Brain microvascular endothelial cell (primary cell): ENCODE measurements at regions not wholly inside any gene's neighbourhood (a gene's known extent, or its start where the extent isn't known, plus 50 kb on each side); places are given as distances from the start of the nearest gene placed in this dataset.

Experiments used
- DNase-seq: peaks from one replicate; pipeline ENCODE4 v3.0.0-alpha.2; 2020
- H3K27ac ChIP-seq: fragments of 250-450 bp; sonication (Bioruptor Pico); 2 replicates; pipeline ENCODE4 v1.5.1; 2020; ENCODE audit warnings: mild to moderate bottlenecking, moderate library complexity
- H3K27me3 ChIP-seq: fragments of 250-450 bp; sonication (Bioruptor Pico); replicated peaks from 2 replicates; pipeline ENCODE4 v1.5.1; 2020; ENCODE audit warnings: mild to moderate bottlenecking
- H3K36me3 ChIP-seq: fragments of 250-450 bp; sonication (Bioruptor Pico); replicated peaks from 2 replicates; pipeline ENCODE4 v1.5.1; 2020; ENCODE audit warnings: mild to moderate bottlenecking
- H3K4me3 ChIP-seq: 2 replicates; pipeline ENCODE4 v1.5.1; 2011; ENCODE audit warnings: low read depth, mild to moderate bottlenecking, control low read depth, low read length, moderate library complexity
- in situ Hi-C: cut with HindIII; loops from 2 replicates; pipeline ENCODE4 v1.10.0; 2017; ENCODE audit warnings: low sequenced_read_pairs, low pct_ligation_motif_present
- TF ChIP-seq, protein P1 (sequence below): IDR thresholded peaks from 2 replicates; pipeline ENCODE4 v1.5.1; 2011; ENCODE audit warnings: low read depth, mild to moderate bottlenecking, moderate library complexity, low read length, control low read depth, inconsistent platforms; ENCODE audit errors: missing control alignments

- TF ChIP-seq, protein P1, sequence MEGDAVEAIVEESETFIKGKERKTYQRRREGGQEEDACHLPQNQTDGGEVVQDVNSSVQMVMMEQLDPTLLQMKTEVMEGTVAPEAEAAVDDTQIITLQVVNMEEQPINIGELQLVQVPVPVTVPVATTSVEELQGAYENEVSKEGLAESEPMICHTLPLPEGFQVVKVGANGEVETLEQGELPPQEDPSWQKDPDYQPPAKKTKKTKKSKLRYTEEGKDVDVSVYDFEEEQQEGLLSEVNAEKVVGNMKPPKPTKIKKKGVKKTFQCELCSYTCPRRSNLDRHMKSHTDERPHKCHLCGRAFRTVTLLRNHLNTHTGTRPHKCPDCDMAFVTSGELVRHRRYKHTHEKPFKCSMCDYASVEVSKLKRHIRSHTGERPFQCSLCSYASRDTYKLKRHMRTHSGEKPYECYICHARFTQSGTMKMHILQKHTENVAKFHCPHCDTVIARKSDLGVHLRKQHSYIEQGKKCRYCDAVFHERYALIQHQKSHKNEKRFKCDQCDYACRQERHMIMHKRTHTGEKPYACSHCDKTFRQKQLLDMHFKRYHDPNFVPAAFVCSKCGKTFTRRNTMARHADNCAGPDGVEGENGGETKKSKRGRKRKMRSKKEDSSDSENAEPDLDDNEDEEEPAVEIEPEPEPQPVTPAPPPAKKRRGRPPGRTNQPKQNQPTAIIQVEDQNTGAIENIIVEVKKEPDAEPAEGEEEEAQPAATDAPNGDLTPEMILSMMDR: no peak
- no peaks in the 10 kb centered on the region for H3K27me3 ChIP-seq
- DNase-seq: no peak
- H3K27ac ChIP-seq: no peak overlapping the region
- no peaks in the 10 kb centered on the region for H3K36me3 ChIP-seq
- H3K4me3 ChIP-seq: no peak overlapping the region
- in situ Hi-C loops: no loop called here
These were observed 466.4 kb downstream of the KLF12 start for GRCh38 chr13:73667756-73668155.

DNA sequence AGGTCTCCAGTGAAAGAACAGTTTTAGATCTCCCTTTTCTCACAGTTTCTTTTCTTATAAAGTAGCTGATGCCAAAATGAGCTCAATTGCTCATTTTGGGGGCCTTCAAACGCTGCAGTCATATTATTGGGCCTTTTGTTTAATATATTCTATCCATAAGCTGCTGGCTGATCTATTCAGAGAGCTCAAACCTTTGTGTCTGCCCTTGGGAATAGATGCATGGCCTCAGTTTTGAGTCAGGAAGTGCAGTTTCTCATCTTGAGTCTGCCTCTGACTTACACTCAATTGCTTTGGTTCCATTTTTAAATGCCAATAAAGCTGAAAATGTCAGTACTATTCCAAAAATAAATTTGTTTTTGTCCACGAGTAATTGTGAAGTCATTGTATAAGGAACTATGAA lies 468.9 kb downstream of the KLF12 start:
- H3K27ac ChIP-seq: no peak overlapping the region
- TF ChIP-seq, protein P1: no peak
- no peak overlapping the region for H3K4me3 ChIP-seq
- in situ Hi-C loops: no loop called here
- no peaks in the 10 kb centered on the region for H3K36me3 ChIP-seq
- no peak for DNase-seq
- H3K27me3 ChIP-seq: no peaks in the 10 kb centered on the region

DNA sequence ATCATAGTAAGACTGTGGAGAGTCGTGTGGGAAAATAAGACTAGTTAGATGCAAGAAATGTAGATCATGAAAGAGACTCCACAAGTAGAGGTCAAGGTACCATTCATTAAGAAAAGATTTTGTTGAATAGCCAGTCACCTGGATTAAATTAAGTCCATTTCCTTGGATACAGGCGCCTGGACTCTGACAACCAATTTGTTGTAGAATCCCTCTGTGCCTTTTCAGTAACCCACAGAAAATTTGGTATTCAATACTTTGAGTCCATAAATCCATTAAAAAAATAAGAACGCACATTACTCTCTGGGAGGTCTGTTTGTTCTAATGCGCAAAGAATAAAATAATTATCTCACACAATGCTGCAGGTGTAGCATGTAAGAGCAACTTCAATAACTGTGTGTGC lies 469.4 kb downstream of the KLF12 start:
- H3K27ac ChIP-seq: no peak overlapping the region
- in situ Hi-C loops: no loop called here
- no peaks in the 10 kb centered on the region for H3K36me3 ChIP-seq
- no peak for DNase-seq
- no peaks in the 10 kb centered on the region for H3K27me3 ChIP-seq
- TF ChIP-seq, protein P1: no peak
- H3K4me3 ChIP-seq: no peak overlapping the region

DNA sequence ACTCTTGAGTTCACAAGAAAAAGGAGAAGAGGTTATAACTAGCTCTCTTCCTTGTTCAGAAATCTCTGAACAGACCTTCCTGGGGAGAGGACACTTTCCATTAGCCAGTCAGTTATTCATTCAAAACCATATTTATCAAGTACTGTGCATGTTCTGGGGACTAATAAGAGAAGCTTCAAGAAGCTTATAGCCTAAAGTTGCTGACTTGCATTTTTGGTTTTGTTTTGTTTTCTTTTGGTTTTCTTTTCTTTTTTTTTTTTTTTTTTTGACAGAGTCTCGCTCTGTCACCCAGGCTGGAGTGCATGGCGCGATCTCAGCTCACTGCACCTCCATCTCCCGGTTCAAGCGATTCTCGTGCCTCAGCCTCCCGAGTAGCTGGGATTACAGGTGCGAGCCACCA lies 471.4 kb downstream of the KLF12 start:
- Histone ChIP-seq H3K27ac (no peak overlapping the region), H3K36me3 (no peaks in the 10 kb centered on the region), H3K4me3 (no peak overlapping the region), H3K27me3 (no peaks in the 10 kb centered on the region)
- TF ChIP-seq, protein P1: no peak
- in situ Hi-C loops: no loop called here
- no peak for DNase-seq

GRCh38 chr13:73661687-73662425 lies 472.3 kb downstream of the KLF12 start:
- Histone ChIP-seq H3K36me3 (no peaks in the 10 kb centered on the region), H3K27ac (no peak overlapping the region), H3K27me3 (no peaks in the 10 kb centered on the region), H3K4me3 (no peak overlapping the region)
- TF ChIP-seq, protein P1: no peak
- DNase-seq: no peak
- in situ Hi-C loops: no loop called here

- TF ChIP-seq, protein P1: no peak
- no peak for DNase-seq
- H3K4me3 ChIP-seq: no peak overlapping the region
- H3K27ac ChIP-seq: no peak overlapping the region
- no peaks in the 10 kb centered on the region for H3K36me3 ChIP-seq
- no peaks in the 10 kb centered on the region for H3K27me3 ChIP-seq
- in situ Hi-C loops: no loop called here
These were observed 473.1 kb downstream of the KLF12 start for GRCh38 chr13:73661066-73661465.
